ENCODE measurements at regions not wholly inside any gene's neighbourhood (a gene's known extent, or its start where the extent isn't known, plus 50 kb on each side); places are given as distances from the start of the nearest gene placed in this dataset.

DNA sequence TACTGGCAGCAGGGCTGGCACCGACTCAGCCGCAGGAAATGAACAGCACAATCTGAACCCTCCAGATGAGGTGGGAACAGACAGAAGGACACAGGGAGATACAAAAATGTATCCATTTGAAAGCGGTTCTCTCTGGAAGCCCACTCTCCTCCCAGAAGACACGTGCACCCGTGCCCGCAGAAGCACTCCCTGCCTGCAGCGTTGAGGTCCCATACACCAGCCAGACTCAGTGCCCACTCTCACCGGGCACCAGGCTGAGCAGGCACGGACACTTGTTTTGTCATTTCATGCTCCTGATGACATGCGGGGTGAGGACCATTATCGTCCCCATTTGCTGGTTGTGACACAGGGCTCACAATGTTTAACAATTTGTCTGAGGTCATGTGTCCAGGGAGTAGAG is 297.4 kb upstream of the TLE3 start:
- Histone ChIP-seq H3K27me3 (replicated peaks; ENCODE audit: insufficient read depth) (no peaks in the 10 kb centered on the region), H3K36me3 (no peaks in the 10 kb centered on the region), H3K4me3 (peak overlapping the region; percentile 48), H3K9me3 (no peaks in the 10 kb centered on the region), H3K4me1 (ENCODE audit: control insufficient read depth in 1 of 2, low read depth in 2 of 2) (peaks cover 6 to 23% of the 10 kb centered on the region in 2 donors), H3K27ac (peak overlapping the region in 1 of 2 donors; percentile 53)
- TF ChIP-seq, protein P1, sequence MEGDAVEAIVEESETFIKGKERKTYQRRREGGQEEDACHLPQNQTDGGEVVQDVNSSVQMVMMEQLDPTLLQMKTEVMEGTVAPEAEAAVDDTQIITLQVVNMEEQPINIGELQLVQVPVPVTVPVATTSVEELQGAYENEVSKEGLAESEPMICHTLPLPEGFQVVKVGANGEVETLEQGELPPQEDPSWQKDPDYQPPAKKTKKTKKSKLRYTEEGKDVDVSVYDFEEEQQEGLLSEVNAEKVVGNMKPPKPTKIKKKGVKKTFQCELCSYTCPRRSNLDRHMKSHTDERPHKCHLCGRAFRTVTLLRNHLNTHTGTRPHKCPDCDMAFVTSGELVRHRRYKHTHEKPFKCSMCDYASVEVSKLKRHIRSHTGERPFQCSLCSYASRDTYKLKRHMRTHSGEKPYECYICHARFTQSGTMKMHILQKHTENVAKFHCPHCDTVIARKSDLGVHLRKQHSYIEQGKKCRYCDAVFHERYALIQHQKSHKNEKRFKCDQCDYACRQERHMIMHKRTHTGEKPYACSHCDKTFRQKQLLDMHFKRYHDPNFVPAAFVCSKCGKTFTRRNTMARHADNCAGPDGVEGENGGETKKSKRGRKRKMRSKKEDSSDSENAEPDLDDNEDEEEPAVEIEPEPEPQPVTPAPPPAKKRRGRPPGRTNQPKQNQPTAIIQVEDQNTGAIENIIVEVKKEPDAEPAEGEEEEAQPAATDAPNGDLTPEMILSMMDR (IDR thresholded peaks at IDR 0.05) = no peak
- no peak for ATAC-seq (ENCODE audit: insufficient number of reproducible peaks, low FRiP score, low read depth)
- DNase-seq (ENCODE audit: low spot score) = no peak

DNA sequence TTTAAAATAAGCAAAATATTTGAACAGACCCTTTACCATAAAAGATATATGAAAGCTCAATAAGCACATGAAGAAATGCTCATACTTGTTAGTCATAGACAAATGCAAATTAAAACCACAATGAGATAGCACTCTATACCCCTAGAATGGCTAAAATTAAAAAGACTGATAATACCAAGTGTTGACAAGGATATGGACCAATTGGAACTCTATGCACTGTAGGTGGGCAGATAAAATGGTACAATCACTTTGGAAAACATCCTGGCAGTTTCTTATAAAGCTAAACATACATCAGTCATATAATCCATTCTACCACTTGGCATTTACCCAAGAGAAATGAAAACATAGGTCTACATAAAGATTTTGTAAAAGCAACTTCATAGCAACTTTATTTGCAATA is 293.0 kb upstream of the TLE3 start:
- Histone ChIP-seq H3K4me3 (no peak overlapping the region), H3K27me3 (replicated peaks; ENCODE audit: insufficient read depth) (no peaks in the 10 kb centered on the region), H3K4me1 (ENCODE audit: control insufficient read depth in 1 of 2, low read depth in 2 of 2) (peaks cover 4 to 13% of the 10 kb centered on the region in 2 donors), H3K27ac (no peak overlapping the region), H3K36me3 (no peaks in the 10 kb centered on the region), H3K9me3 (no peaks in the 10 kb centered on the region)
- no peak for ATAC-seq (ENCODE audit: insufficient number of reproducible peaks, low FRiP score, low read depth)
- DNase-seq (ENCODE audit: low spot score) = no peak
- TF ChIP-seq, protein P1 (IDR thresholded peaks at IDR 0.05) = no peak

DNA sequence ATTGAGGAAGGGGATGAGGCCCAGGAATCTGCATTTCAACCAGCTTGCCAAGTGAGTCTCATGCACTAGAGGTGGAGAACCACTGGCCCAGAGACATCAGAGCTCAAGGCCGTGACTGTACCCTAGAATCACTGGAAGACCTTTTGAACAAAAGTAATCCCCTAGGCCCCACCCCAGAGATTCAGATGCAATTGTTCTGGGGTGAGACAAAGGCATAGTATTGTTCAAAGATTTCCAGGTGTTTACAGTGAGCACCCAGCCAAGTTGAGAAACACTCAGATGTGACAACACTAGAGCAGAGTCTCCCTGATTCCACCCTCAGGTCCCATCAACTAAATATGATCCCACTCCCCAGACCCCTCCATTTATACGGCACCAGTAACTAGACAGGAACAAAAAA is 290.3 kb upstream of the TLE3 start:
- no peak for ATAC-seq (ENCODE audit: insufficient number of reproducible peaks, low FRiP score, low read depth)
- Histone ChIP-seq H3K9me3 (no peaks in the 10 kb centered on the region), H3K4me1 (ENCODE audit: control insufficient read depth in 1 of 2, low read depth in 2 of 2) (no peaks in the 10 kb centered on the region), H3K4me3 (no peak overlapping the region), H3K36me3 (no peaks in the 10 kb centered on the region), H3K27ac (no peak overlapping the region), H3K27me3 (replicated peaks; ENCODE audit: insufficient read depth) (no peaks in the 10 kb centered on the region)
- TF ChIP-seq, protein P1 (IDR thresholded peaks at IDR 0.05) = no peak
- no peak for DNase-seq (ENCODE audit: low spot score)

DNA sequence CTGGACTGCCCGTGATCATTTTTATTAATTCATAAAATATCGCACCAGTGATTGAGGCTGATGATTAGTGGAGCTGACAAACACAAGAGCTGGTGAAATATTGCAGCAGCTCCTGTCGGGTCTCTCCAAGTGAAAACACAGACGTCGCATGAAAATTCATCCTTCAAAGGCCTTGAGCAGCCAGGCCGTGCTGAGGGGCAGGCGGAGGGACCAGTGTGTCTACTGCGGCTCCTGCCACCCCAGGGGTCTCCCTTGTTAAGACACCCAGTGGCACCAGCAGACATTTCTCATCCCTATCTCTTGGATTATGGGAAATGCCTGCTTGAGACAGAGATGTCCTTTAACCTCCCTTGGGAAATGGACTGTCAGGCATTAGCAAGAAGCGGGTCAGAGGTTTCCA is 289.4 kb upstream of the TLE3 start:
- Histone ChIP-seq H3K27me3 (replicated peaks; ENCODE audit: insufficient read depth) (no peaks in the 10 kb centered on the region), H3K4me1 (ENCODE audit: control insufficient read depth in 1 of 2, low read depth in 2 of 2) (no peaks in the 10 kb centered on the region), H3K27ac (no peak overlapping the region), H3K9me3 (no peaks in the 10 kb centered on the region), H3K4me3 (no peak overlapping the region), H3K36me3 (no peaks in the 10 kb centered on the region)
- DNase-seq (ENCODE audit: low spot score) = no peak
- ATAC-seq (ENCODE audit: insufficient number of reproducible peaks, low FRiP score, low read depth) = no peak
- TF ChIP-seq, protein P1 (IDR thresholded peaks at IDR 0.05) = no peak

DNA sequence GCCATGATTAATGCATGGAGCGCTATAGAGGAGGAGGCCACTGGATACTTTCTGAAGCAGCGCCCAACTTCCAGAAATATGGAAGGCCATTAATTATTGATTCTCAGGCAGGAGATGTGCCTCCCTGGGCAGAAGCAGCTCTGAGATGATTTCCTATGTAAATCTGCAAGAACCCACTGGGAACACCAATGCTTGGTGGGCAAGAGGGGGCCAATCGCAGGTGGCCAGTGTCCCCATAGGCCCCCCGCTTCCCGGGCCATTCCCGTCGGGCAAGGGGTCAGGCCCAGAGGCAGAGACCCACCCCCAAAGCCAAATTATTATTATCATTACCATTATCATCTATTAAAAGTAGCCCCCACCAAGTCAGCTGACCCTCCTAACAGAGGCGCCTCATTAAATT is 288.0 kb upstream of the TLE3 start:
- H3K4me1 ChIP-seq (ENCODE audit: control insufficient read depth in 1 of 2, low read depth in 2 of 2) = no peaks in the 10 kb centered on the region
- no peak for DNase-seq (ENCODE audit: low spot score)
- no peak overlapping the region for H3K27ac ChIP-seq
- H3K27me3 ChIP-seq (replicated peaks; ENCODE audit: insufficient read depth) = no peaks in the 10 kb centered on the region
- no peak overlapping the region for H3K4me3 ChIP-seq
- no peak for ATAC-seq (ENCODE audit: insufficient number of reproducible peaks, low FRiP score, low read depth)
- H3K9me3 ChIP-seq = no peaks in the 10 kb centered on the region
- TF ChIP-seq, protein P1 (IDR thresholded peaks at IDR 0.05) = no peak
- no peaks in the 10 kb centered on the region for H3K36me3 ChIP-seq
